Naive thymus-derived CD8-positive, alpha-beta T cell (primary cell): ENCODE measurements at regions not wholly inside any gene's neighbourhood (a gene's known extent, or its start where the extent isn't known, plus 50 kb on each side); places are given as distances from the start of the nearest gene placed in this dataset.

Experiments used
- ATAC-seq, 2 donors: fragments of 150-1000 bp; cut with Tn5 transposase in 1 of 2; sonication (Bioruptor Pico), chemical (Tn5 transposase) in 1 of 2; 1 replicate in 1 of 2; 2 replicates in 1 of 2; pipeline ENCODE4 v1.10.0; 2021; ENCODE audit warnings: mild to moderate bottlenecking in 2 of 2, moderate library complexity in 2 of 2
- POLR2A ChIA-PET: fragments of 350-600 bp; sonication (Branson Sonifier 250); formaldehyde crosslinking; loops from one replicate; lab custom pipeline; 2021; ENCODE audit warnings: antibody characterized with exemption; lab: Charles Lee
- DNase-seq, 10 donors: peaks; one replicate each; pipeline versions ENCODE4 v3.0.0 to v3.0.0-alpha.2; 2020 to 2022
- H3K27ac Mint-ChIP-seq, 10 donors: one replicate each; pipeline ENCODE4 v1.8.0; 2020 to 2022; ENCODE audit warnings: mild to moderate bottlenecking in 10 of 10, mixed read lengths in 10 of 10, moderate library complexity in 4 of 10, inconsistent platforms in 1 of 10
- H3K27me3 Mint-ChIP-seq, 5 donors: one replicate each; pipeline ENCODE4 v1.8.0; 2021 to 2022; ENCODE audit warnings: mixed read lengths in 5 of 5
- H3K36me3 Mint-ChIP-seq, 3 donors: one replicate each; pipeline ENCODE4 v1.8.0; 2020 to 2022; ENCODE audit warnings: mixed read lengths in 3 of 3, mild to moderate bottlenecking in 2 of 3, inconsistent platforms in 1 of 3
- H3K4me1 Mint-ChIP-seq, 4 donors: one replicate each; pipeline ENCODE4 v1.8.0; 2021 to 2022; ENCODE audit warnings: mixed read lengths in 4 of 4
- H3K4me3 Mint-ChIP-seq, 10 donors: one replicate each; pipeline ENCODE4 v1.8.0; 2020 to 2022; ENCODE audit warnings: mild to moderate bottlenecking in 10 of 10, mixed read lengths in 10 of 10, moderate library complexity in 6 of 10, inconsistent platforms in 1 of 10
- H3K9me3 Mint-ChIP-seq, 9 donors: one replicate each; pipeline ENCODE4 v1.8.0; 2020 to 2022; ENCODE audit warnings: mixed read lengths in 9 of 9, mild to moderate bottlenecking in 3 of 9, inconsistent platforms in 1 of 9, moderate library complexity in 1 of 9

DNA sequence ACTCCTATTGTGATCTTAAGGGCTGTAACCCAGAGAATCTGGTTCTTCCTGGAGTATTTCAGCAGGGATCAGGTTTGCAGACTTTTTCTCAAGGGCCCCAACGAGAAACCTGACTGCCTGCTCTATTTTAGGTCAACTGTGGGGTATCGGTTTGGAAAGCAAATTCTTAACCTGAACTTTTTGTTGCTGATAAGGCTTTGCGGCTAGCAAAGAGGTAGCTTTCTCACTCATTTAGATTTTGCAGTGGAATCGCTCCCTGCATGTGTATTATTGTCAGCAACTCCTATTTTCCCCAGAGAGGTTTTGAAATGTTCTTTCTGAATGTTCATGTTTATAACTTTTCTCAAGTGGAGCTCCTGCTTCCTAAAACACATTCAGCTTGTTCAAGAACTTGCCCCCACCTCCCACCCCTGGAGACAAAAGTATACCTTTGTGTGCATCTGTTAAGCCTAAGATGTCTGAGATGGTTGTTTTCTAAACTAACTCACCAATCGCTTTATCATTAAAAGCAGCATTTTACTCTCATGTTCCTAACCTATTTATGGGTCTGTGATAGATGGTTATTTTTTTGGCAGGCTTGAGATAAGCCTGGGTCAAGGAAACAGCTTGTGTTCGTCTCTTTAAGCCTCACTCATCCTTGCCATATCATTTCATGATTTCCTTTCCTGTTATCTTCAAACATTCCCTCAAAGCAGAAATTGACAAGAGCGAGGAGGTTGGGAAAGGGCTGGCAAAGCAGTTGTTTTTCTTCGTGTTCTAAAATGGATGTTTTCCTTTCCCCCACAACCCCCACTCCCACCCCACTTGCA is 129.8 kb downstream of the BAMBI start:
- Mint-ChIP-seq H3K36me3 (no peaks in the 10 kb centered on the region), H3K4me3 (no peak overlapping the region), H3K27ac (no peak overlapping the region), H3K4me1 (peaks cover 0 to 2% (median under 1%) of the 10 kb centered on the region in 4 donors), H3K9me3 (peaks cover 0 to 2% (median 0%) of the 10 kb centered on the region in 9 donors), H3K27me3 (peaks cover 19 to 57% (median 26%) of the 10 kb centered on the region in 5 donors)
- POLR2A ChIA-PET = no interaction called here
- no peak for ATAC-seq
- no peak for DNase-seq

DNA sequence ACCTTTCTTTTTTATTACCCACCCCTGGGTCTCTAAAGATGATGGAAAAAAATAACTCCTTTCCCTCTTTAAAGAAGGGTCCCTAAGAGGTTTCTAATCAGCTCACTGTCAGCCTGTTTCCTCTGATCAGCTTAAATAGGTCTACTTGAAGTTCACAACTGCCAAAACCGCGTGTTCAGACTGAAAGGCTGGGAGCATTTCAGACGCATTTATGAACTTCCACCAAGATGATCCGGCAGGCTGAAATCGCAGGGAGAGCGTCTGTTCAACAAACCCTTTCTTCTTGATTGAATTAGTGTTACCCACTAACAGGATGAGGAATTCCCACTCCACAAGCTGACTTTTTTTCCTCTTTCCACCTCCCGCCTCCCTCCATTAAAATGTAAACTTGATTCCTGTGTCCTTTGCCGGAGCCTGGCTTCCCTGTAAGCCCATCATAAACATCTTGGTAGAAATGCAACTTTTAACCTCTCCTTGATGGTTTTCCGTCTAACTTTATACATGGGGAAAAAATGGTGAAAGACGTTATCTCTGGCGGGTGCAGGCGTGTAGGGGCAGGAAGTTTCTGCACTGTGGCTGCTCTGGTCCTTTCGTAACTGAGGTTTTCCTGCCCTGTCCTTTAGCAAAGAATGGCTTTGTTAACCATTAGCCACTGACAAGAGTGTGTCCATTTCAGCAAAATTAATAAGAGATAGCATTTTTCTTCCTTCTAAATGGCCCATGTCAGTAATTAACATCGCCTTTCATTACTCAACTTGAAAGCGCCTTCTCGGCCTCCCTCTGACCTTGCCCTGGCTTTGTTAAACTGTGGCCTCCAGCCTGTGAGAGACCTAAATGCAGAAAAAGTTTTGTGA is 130.7 kb downstream of the BAMBI start:
- Mint-ChIP-seq H3K27ac (no peak overlapping the region), H3K36me3 (no peaks in the 10 kb centered on the region), H3K9me3 (peaks cover 0 to 3% (median 0%) of the 10 kb centered on the region in 9 donors), H3K4me1 (peaks cover 0 to 2% (median under 1%) of the 10 kb centered on the region in 4 donors), H3K27me3 (peaks cover 19 to 63% (median 26%) of the 10 kb centered on the region in 5 donors), H3K4me3 (no peak overlapping the region)
- DNase-seq (no peak), ATAC-seq (no peak)
- POLR2A ChIA-PET = no interaction called here

DNA sequence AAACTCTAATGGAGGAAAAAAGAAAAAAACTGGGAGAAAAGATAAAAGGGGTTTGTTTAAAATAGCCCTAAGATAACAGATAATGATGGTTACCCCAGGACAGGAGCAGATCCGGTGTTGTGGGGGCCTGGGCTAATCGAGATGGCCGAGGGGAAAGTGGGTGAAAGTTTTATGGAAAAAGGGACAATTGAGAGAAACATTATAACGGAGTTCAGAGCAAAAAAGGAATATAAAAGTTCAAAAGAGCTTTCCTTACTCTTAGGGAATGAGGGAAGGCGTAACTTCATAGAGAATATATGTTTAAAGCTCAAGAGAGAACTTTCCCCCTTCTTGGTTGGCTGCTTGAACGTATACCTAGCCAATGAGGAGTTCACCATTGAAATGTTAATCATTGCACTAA is 131.4 kb downstream of the BAMBI start:
- no peak overlapping the region for H3K27ac Mint-ChIP-seq
- peaks cover 19 to 62% (median 24%) of the 10 kb centered on the region in 5 donors for H3K27me3 Mint-ChIP-seq
- DNase-seq = no peak
- H3K36me3 Mint-ChIP-seq = no peaks in the 10 kb centered on the region
- peaks cover 0 to 8% (median 0%) of the 10 kb centered on the region in 9 donors for H3K9me3 Mint-ChIP-seq
- POLR2A ChIA-PET = no interaction called here
- no peak overlapping the region for H3K4me3 Mint-ChIP-seq
- no peak for ATAC-seq
- peaks cover 0 to 2% (median under 1%) of the 10 kb centered on the region in 4 donors for H3K4me1 Mint-ChIP-seq

DNA sequence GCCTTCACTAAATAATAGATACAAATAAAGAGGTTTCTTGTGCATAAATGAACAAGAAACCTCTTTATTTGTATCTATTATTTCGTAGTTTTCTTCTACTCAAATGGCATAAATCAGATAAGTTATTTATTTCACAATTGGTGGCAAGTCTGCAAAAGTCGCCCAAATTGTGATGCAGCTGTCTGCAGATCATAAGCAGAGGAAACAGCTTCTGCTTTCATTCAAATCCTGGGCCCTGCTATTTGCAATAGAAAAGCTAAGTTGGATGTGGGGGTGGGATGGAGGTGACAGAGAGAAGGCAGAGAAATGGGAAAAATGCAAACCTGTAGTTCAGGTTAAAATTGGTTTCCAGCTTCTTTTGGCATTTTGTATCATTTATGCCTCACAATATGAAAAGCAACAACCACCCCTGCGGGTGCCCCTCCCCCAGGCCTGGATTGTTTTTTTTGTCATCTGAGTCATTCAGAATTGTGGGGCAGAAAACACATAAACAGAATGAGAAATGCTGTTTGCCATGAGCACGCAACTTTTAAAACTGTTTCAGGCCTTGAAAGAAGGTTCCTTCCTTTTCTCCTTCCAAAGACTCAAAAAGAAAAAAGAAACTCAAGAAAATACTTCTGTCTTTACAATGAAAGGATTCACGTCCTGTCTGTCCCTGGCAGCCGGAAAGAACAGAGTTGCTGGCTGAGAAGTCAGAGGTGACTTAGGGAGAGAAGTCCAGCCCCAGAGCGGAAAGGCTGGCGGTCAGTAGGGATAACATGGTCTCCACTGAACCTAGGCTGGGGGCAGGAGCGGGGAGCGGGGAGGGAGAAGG is 132.9 kb downstream of the BAMBI start:
- POLR2A ChIA-PET = no interaction called here
- Mint-ChIP-seq H3K27me3 (peaks cover 17 to 60% (median 24%) of the 10 kb centered on the region in 5 donors), H3K9me3 (peaks cover 0 to 10% (median 0%) of the 10 kb centered on the region in 9 donors), H3K4me3 (no peak overlapping the region), H3K4me1 (peaks cover 0 to 2% (median under 1%) of the 10 kb centered on the region in 4 donors), H3K36me3 (no peaks in the 10 kb centered on the region), H3K27ac (no peak overlapping the region)
- DNase-seq (no peak), ATAC-seq (no peak)

DNA sequence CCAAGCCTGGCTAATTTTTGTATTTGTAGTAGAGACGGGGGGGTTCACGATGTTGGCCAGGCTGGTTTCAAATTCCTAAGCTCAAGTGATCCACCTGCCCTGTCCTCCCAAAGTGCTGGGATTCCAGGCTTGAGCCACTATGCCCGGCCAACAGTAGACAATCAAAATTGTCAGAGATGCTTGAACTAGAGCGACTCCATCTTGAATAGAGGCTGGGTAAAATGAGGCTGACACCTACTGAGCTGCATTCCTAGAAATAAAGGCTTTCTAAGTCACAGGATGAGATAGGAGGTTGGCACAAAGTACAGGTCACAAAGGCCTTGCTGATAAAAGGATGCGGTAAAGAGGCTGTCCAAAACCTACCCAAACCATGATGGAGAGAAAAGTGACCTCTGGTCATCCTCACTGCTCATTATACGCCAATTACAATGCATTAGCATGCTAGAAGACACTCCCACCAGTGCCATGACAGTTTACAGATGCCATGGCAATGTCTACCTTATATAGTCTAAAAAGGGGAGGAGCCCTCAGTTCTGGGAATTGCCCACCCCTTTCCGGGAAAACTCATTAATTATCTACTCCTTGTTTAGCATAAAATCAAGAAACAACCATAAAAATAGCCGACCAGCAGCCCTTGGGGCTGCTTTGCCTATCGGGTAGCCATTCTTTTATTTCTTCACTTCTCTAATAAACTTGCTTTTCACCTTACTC is 134.5 kb downstream of the BAMBI start:
- POLR2A ChIA-PET = interaction anchor here (0.6 kb wide), 1 partner anchor 10 kb away, joined by 3 read pairs; no protein-coding TSS in a partner anchor
- Mint-ChIP-seq H3K4me3 (no peak overlapping the region), H3K4me1 (peaks cover 0 to 2% (median under 1%) of the 10 kb centered on the region in 4 donors), H3K27ac (no peak overlapping the region), H3K9me3 (peaks cover 0 to 8% (median 0%) of the 10 kb centered on the region in 9 donors), H3K36me3 (no peaks in the 10 kb centered on the region), H3K27me3 (peaks cover 14 to 50% (median 19%) of the 10 kb centered on the region in 5 donors)
- DNase-seq = no peak
- no peak for ATAC-seq

DNA sequence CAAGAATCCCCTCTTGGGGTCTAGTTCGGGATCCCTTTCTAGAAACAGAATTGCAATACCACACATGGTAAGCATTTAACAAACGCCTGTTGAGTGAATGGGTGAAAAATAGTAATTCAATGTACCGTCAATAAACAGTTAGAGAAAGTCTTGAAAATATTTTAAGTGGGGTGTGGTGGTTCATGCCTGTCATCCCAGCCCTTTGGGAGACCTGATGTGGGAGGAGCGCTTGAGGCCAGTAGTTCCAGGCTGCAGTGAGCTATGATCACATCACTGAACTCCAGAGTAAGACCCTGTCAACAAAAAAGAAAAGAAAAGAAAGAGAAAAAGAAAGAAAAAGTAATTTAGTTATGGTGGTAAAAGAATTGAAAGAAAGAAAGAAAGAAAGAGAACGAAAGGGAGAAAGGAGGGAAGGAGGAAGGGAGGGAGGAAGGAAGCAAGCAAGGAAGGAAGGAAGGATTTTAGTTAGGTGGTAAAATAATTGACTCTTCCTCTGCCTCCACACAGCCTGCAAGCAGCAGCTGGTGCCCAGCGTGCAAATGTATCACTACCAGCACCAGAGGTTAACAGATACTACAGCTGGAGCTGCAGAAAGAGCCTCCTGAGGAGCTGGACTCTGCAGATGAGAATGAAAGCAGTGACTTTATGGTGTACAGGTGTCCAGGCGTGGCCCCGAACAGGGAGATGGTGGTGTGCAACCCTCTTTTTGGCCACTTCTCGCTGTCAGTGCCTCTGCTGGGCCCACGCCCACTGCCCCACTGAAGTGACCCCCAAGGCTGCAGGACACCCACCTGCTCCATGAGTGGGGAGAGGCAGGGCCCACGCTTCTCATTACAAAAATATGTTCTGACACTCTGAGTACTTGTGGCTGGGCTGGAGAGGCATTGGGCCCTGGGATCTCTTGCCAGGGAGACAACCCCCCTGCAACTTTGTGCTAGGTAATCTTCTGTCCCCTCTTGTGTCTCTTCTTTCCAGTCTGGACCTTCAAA is 135.4 kb downstream of the BAMBI start:
- H3K27me3 Mint-ChIP-seq = peaks cover 9 to 41% (median 13%) of the 10 kb centered on the region in 5 donors

DNA sequence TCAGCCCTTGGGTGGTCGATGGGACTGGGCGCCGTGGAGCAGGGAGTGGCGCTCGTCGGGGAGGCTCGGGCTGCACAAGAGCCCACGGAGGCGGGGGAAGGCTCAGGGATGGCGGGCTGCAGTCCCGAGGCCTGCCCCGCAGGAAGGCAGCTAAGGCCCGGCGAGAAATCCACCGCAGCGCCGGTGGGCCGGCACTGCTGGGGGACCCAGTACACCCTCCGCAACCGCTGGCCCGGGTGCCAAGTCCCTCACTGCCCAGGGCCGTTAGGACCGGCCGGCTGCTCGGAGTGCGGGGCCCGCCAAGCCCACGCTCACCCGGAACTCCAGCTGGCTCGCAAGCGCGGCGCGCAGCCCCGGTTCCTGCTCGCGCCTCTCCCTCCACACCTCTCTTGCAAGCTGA is 138.4 kb downstream of the BAMBI start:
- POLR2A ChIA-PET = no interaction called here
- Mint-ChIP-seq H3K27ac (no peak overlapping the region), H3K27me3 (peaks cover 0 to 31% (median 8%) of the 10 kb centered on the region in 5 donors), H3K36me3 (no peaks in the 10 kb centered on the region), H3K4me3 (no peak overlapping the region), H3K9me3 (peaks cover 0 to 8% (median 0%) of the 10 kb centered on the region in 9 donors), H3K4me1 (no peaks in the 10 kb centered on the region)
- no peak for ATAC-seq
- DNase-seq = no peak

More for the DNA sequence above, 135.4 kb downstream of the BAMBI start:
- Mint-ChIP-seq H3K27ac (no peak overlapping the region), H3K36me3 (no peaks in the 10 kb centered on the region), H3K4me3 (no peak overlapping the region), H3K9me3 (peaks cover 0 to 8% (median 0%) of the 10 kb centered on the region in 9 donors), H3K4me1 (peaks cover 0 to 2% (median 0%) of the 10 kb centered on the region in 4 donors)
- DNase-seq (no peak), ATAC-seq (no peak)
- POLR2A ChIA-PET = no interaction called here

DNA sequence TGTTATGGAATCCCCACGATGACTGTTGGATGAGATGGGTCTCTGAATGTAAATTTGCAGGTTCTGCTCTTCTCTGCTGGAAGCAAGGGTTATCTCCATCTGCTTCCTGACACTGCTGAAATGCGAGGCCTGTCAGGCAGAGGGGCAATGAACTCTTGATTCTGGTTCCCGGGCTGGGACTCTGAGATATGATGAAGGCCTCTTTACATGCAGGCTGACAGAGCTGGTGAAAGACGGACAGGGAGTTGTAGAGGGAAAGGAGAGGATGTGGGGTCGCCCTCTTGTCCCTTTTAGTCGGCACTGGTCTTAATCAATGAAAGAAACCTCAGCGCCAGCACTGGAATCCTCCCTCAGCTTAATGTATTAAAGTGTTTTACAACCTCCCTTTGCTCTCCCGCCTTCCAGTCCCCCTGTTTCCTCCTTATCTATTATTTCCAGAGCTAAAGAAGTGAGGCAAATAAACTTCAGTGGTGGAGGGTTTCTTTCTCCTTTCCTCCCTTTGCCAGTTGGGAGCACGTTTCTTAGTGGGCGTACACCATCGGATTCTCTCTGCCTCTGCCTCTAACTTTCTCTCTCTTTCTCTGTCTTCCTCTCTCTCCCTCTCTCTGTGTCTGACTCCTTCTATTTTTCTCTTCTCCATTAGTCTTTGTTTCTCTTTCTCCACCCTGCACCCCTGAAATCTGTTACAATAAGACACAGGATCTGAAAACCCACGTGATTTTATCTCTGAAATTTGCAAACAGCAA is 145.6 kb downstream of the BAMBI start:
- ATAC-seq (no peak), DNase-seq (no peak)
- POLR2A ChIA-PET = no interaction called here
- no peak overlapping the region for H3K27ac Mint-ChIP-seq
- no peak overlapping the region for H3K4me3 Mint-ChIP-seq
- peaks cover 0 to 2% (median 0%) of the 10 kb centered on the region in 3 donors for H3K36me3 Mint-ChIP-seq
- H3K27me3 Mint-ChIP-seq = peaks cover 1 to 16% (median 4%) of the 10 kb centered on the region in 5 donors
- peaks cover 0 to 2% (median 0%) of the 10 kb centered on the region in 9 donors for H3K9me3 Mint-ChIP-seq
- H3K4me1 Mint-ChIP-seq = no peaks in the 10 kb centered on the region

DNA sequence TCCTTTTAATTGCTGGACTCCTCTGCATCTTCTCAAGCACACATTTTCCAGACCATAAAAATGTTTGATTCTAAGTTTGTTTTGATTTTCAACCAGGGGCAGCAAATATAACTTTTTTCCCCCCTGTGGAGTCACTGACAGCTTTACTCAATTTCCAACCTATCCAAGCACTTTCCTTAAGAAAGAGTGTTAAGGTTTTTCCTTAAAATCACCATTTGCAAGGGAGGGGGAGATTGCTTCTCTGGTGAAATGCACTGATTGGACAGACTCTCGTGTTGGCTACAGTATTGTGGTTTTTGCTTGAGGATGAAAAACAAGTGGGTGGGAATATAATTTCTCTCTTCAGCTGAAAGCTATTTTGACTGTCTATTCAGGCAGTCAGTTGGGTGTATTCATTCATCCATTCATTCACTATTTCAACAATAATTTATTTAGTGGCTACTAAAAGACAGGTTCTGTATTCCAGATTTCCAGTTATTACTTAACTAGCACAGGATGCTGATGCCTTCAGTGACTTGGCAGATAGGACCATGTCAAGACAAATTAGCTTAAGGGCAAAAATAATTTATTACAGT is 146.3 kb downstream of the BAMBI start:
- no peak overlapping the region for H3K27ac Mint-ChIP-seq
- H3K4me1 Mint-ChIP-seq = no peaks in the 10 kb centered on the region
- ATAC-seq = no peak
- H3K4me3 Mint-ChIP-seq = no peak overlapping the region
- POLR2A ChIA-PET = no interaction called here
- peaks cover 1 to 16% (median 4%) of the 10 kb centered on the region in 5 donors for H3K27me3 Mint-ChIP-seq
- no peak for DNase-seq
- H3K36me3 Mint-ChIP-seq = peaks cover 0 to 2% (median 0%) of the 10 kb centered on the region in 3 donors
- peaks cover 0 to 2% (median 0%) of the 10 kb centered on the region in 9 donors for H3K9me3 Mint-ChIP-seq

DNA sequence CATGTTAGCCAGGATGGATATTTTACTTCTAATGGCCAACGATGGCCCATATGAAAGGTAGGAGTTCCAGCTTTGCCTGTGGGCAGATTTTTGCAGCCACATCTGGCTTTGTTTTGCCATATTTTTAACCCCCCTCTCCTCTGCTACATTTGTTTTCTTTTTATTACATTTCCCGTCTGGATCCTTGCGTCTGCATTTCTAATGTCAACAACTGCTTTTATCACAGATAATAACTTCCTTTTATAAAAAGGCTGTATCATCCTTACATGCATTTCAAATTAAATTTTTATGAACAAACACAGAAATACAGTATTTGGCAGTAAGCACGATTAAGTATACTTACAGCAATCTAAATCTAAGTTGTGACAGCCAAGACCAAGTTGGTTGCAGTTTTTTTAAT is 156.0 kb downstream of the BAMBI start:
- Mint-ChIP-seq H3K9me3 (peaks cover 0 to 3% (median 0%) of the 10 kb centered on the region in 9 donors), H3K36me3 (no peaks in the 10 kb centered on the region), H3K27me3 (peaks cover 4 to 24% (median 11%) of the 10 kb centered on the region in 5 donors), H3K4me1 (no peaks in the 10 kb centered on the region), H3K27ac (no peak overlapping the region), H3K4me3 (no peak overlapping the region)
- no peak for ATAC-seq
- POLR2A ChIA-PET = no interaction called here
- no peak for DNase-seq
